GM21381 (cell line): ENCODE measurements at regions not wholly inside any gene's neighbourhood (a gene's known extent, or its start where the extent isn't known, plus 50 kb on each side); places are given as distances from the start of the nearest gene placed in this dataset.

Experiments
- ATAC-seq: cut with Tn5 transposase; IDR thresholded peaks from one replicate; pipeline ENCODE4 v1.9.1; 2021; ENCODE audit warnings: mild to moderate bottlenecking, moderate library complexity; ENCODE audit not compliant: unreplicated experiment

- ATAC-seq = no peak
These were observed 500.1 kb upstream of the VRK2 start for GRCh38 chr2:57546478-57546877.

GRCh38 chr2:57549642-57550102 is 496.9 kb upstream of the VRK2 start:
- ATAC-seq = no peak

DNA sequence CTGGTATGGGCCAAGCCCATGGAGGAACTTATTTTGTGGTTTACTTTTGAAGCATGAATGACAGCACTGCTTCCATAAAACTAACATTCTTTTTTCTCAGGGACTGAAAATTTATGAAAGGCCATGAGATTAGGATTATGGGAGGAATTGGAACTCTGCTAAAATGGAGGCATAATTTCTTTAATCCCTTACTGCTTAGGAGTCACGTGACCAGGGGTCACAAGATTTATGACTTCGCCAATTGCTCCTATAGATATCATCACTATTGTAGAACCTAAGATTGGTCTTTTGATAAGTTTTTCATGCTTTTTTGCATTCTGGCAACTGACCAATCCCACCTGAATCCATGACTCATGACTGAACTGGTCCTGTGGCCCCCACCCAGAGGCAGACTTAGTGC is 495.7 kb upstream of the VRK2 start:
- ATAC-seq = no peak

- no peak for ATAC-seq
These were observed 493.7 kb upstream of the VRK2 start for GRCh38 chr2:57552885-57553284.

- no peak for ATAC-seq
These were observed 492.3 kb upstream of the VRK2 start for GRCh38 chr2:57554348-57554747.

GRCh38 chr2:57558312-57558711 is 488.3 kb upstream of the VRK2 start:
- ATAC-seq = no peak

DNA sequence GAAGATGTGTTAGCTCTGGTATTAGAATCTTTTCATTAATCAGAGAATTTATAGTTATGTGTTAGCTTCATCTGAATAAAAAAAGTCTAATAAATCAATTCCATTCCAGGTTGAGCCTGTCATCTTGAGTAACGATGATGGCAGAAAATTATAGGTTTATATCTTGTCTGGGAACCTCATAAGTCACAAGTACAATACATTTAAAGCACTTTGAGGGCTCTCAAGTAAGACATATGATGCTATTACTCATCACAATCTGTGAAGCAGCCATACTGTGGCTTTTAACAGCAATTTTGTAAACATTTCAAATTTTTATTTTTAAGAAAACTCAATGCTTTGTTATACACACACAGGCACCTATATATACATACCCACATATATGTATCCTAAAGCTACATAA is 484.1 kb upstream of the VRK2 start:
- ATAC-seq = no peak

DNA sequence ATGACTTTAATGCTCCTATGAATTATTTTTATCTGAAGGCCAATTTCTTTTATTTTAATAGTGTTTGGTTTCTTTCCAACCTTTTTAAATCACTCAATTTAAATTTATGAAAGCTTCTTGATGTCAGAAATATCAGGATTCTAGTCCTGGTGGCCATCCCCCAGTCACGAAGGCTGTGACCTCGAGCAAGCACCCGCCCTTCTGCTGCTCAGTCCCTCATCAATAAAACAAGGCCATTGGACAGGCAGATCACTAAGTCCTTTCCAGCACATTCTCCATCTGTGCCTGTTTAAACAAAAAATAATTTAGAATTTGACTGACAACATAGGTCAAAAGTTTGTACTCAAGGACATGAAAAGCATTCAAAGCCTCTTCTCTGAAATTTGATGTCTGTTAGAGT is 483.6 kb upstream of the VRK2 start:
- ATAC-seq = no peak

GRCh38 chr2:57567245-57567644 is 479.4 kb upstream of the VRK2 start:
- no peak for ATAC-seq

DNA sequence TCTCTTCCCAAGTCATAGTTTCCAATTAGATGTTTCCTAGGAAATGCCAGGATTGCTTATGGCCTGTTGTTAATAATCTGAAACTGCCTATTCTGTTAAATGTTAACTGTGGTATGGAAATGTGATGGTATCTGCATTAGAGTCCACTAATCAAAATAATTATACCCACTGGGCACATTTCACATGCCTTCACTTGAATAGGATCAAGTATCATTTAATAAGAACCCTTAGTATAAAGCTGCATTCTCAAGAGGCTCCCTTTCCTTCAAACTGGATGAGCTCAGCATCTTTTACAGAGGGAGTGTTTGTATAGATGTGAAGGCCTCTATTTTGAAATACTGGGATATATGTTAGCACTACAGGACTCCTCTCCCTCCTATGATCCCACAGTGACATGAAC is 477.2 kb upstream of the VRK2 start:
- no peak for ATAC-seq

- ATAC-seq = no peak
These were observed 475.6 kb upstream of the VRK2 start for GRCh38 chr2:57570961-57571360.

- ATAC-seq = no peak
These were observed 470.8 kb upstream of the VRK2 start for GRCh38 chr2:57575700-57576268.

DNA sequence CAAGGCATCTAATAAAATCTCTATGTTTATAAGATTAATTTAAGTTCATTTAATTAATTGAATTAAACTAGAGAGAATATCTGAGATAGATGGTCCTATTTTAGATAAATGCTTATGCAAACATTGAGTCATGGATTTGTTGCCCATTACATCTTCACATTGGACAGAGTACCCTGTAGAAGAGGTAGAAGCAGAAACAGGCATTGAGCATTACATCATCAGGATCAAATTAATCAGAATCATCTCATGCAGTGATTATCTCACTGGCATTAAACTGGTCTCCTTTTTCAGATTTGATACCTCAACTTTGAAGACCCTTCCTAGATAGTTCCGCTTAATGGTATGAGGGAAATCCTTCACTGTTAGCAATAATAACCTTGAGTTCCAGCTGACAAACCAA is 469.6 kb upstream of the VRK2 start:
- ATAC-seq = no peak

DNA sequence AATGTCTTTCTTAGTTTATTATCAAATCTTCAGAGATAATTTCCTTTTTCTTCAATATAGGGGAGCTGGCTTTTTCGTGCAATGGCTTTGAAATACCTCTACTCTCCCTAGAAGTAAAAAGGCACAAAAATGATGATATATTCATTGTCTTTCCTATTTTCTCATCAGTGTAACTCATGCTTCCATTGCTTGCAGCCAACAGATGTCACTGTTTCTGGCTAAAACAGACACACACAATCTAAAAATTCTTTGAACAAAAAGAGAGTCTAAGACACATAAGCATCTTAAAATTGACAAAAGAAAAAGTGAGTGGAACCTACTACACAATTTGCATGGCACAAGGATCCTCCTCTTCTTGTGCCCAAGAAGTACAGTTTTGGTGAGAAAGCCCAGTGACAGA is 448.7 kb upstream of the VRK2 start:
- ATAC-seq = no peak

GRCh38 chr2:57598551-57598950 is 448.1 kb upstream of the VRK2 start:
- ATAC-seq = no peak

DNA sequence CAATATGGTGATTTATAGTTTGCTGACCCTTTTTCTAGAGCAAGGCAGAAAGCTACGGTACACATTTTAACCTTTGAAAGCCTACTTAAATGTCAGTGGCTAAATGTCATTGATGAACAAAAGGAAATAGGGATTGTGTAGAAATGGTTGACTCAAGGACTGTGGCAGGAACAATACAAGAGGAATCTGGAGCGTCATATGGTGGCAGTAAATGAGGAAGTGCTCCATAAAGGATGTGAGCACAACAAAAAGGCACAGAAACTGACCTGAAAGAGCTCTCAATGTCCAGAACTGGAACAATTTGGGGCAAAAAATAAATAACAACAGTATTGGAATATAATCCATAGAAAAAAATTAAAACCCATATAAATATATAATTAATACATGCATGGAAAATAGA is 443.9 kb upstream of the VRK2 start:
- ATAC-seq = no peak

- no peak for ATAC-seq
These were observed 431.6 kb upstream of the VRK2 start for GRCh38 chr2:57614988-57615387.

GRCh38 chr2:57615855-57616556 is 430.6 kb upstream of the VRK2 start:
- no peak for ATAC-seq

GRCh38 chr2:57617318-57617717 is 429.3 kb upstream of the VRK2 start:
- ATAC-seq = no peak

DNA sequence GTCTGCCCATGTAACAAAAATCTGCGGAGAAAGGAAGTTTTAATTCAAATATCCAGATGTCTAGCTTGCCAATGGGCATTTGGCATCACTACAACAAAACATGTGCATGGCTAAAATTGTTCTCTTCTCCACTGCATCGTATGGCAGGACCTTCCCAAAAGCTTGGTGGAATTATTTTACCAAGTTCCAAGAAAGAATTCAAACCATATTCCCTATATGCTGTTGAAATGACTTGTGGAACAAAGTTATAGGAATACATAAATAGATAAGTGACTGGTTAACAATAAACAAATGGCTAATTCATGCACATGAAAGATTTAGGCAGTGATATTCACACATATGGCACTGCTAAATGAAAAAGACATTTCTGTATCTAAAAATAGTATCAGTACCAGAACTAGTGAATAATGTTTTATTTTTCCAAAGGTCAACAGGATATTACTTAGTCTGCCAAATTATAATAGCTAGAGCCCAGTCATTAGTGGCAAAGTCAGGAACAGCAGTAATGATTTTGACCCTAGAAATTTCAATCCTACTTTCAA is 425.4 kb upstream of the VRK2 start:
- ATAC-seq = no peak

- ATAC-seq = no peak
These were observed 424.6 kb upstream of the VRK2 start for GRCh38 chr2:57622009-57622408.

- no peak for ATAC-seq
These were observed 390.4 kb upstream of the VRK2 start for GRCh38 chr2:57656198-57656597.

GRCh38 chr2:57669570-57669969 is 377.0 kb upstream of the VRK2 start:
- no peak for ATAC-seq
